ENCODE measurements at regions not wholly inside any gene's neighbourhood (a gene's known extent, or its start where the extent isn't known, plus 50 kb on each side); places are given as distances from the start of the nearest gene placed in this dataset.

DNA sequence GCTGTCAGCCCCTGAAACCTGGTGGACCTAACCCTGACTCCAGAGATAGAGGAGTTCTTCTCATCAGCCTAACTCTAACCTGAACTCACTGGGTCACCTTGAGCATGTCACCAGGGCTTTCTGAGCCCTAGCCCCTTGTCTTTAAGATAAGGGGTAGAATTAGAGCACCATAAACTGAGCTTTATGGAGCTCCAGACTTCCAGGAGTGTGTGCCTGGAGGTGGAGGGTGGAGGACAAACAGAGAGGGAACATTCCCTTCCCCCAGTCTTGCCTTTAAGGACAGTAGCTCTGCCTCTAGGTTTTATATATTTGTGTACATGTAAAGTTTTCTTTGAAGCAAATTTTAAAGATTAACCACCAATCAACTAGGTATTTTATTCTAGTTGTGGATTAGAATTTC lies 83.9 kb upstream of the PACRGL start:
- TF ChIP-seq, protein P1, sequence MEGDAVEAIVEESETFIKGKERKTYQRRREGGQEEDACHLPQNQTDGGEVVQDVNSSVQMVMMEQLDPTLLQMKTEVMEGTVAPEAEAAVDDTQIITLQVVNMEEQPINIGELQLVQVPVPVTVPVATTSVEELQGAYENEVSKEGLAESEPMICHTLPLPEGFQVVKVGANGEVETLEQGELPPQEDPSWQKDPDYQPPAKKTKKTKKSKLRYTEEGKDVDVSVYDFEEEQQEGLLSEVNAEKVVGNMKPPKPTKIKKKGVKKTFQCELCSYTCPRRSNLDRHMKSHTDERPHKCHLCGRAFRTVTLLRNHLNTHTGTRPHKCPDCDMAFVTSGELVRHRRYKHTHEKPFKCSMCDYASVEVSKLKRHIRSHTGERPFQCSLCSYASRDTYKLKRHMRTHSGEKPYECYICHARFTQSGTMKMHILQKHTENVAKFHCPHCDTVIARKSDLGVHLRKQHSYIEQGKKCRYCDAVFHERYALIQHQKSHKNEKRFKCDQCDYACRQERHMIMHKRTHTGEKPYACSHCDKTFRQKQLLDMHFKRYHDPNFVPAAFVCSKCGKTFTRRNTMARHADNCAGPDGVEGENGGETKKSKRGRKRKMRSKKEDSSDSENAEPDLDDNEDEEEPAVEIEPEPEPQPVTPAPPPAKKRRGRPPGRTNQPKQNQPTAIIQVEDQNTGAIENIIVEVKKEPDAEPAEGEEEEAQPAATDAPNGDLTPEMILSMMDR (IDR thresholded peaks at IDR 0.05): no peak
- peaks cover 1 to 13% of the 10 kb centered on the region in 2 donors for H3K4me1 ChIP-seq (ENCODE audit: control insufficient read depth in 1 of 2, low read depth in 2 of 2)
- DNase-seq (ENCODE audit: low spot score) (no peak), ATAC-seq (ENCODE audit: insufficient number of reproducible peaks, low FRiP score, low read depth) (no peak)
- H3K27ac ChIP-seq: no peak overlapping the region
- peaks cover 12% of the 10 kb centered on the region for H3K36me3 ChIP-seq
- no peaks in the 10 kb centered on the region for H3K9me3 ChIP-seq
- no peak overlapping the region for H3K4me3 ChIP-seq
- H3K27me3 ChIP-seq (replicated peaks; ENCODE audit: insufficient read depth): no peaks in the 10 kb centered on the region

DNA sequence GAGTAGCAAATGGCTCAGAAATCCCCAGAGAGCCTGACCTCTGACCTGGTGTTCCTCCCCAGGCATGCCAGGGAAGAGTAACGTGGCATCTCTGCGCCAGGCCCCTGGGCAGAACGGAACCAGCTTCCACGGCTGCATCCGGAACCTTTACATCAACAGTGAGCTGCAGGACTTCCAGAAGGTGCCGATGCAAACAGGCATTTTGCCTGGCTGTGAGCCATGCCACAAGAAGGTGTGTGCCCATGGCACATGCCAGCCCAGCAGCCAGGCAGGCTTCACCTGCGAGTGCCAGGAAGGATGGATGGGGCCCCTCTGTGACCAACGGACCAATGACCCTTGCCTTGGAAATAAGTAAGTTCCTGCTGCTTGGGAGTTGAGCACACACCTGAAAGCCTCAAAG lies 83.4 kb upstream of the PACRGL start:
- Histone ChIP-seq H3K9me3 (no peaks in the 10 kb centered on the region), H3K4me1 (ENCODE audit: control insufficient read depth in 1 of 2, low read depth in 2 of 2) (peaks cover 3 to 13% of the 10 kb centered on the region in 2 donors), H3K36me3 (peaks cover 12% of the 10 kb centered on the region), H3K4me3 (no peak overlapping the region), H3K27ac (no peak overlapping the region), H3K27me3 (replicated peaks; ENCODE audit: insufficient read depth) (no peaks in the 10 kb centered on the region)
- DNase-seq (ENCODE audit: low spot score): no peak
- TF ChIP-seq, protein P1 (IDR thresholded peaks at IDR 0.05): no peak
- ATAC-seq (ENCODE audit: insufficient number of reproducible peaks, low FRiP score, low read depth): no peak

DNA sequence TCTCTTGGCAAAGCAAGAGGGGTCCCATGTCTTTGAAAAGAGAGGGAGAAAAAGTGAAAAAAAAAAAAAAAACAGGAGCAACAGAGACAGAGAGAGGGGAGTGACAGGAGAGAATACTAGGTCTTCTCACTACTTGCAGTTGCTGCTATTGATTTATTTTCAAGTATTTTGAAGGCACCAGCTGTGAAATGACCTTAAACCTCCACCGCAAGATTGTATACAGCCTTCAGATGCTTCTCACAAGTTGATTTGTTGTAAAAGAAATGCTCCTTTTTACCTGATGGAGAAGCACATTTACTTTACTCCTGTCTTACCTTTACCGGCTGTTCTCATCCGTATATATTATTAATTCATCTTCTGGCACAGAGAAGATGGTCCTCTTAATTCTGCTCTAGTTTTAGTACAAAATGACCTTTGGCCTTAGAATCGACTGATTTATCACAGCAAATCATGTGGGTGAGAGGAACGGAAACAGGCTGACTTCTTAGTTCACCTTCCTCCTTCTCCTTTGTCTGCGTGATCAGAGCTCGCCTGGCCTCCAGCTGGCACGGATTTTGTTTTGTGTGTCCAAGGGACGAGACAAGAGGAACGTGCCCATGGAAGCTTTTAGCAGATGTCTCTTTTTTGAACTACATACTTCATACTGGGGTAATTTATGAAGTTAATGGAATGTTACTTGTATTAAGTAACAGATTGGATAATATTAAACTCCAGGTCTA lies 82.4 kb upstream of the PACRGL start:
- Histone ChIP-seq H3K4me3 (no peak overlapping the region), H3K4me1 (ENCODE audit: control insufficient read depth in 1 of 2, low read depth in 2 of 2) (peaks cover 3 to 13% of the 10 kb centered on the region in 2 donors), H3K36me3 (peaks cover 12% of the 10 kb centered on the region), H3K9me3 (no peaks in the 10 kb centered on the region), H3K27me3 (replicated peaks; ENCODE audit: insufficient read depth) (no peaks in the 10 kb centered on the region), H3K27ac (no peak overlapping the region)
- ATAC-seq (ENCODE audit: insufficient number of reproducible peaks, low FRiP score, low read depth): no peak
- TF ChIP-seq, protein P1 (IDR thresholded peaks at IDR 0.05): no peak
- no peak for DNase-seq (ENCODE audit: low spot score)

DNA sequence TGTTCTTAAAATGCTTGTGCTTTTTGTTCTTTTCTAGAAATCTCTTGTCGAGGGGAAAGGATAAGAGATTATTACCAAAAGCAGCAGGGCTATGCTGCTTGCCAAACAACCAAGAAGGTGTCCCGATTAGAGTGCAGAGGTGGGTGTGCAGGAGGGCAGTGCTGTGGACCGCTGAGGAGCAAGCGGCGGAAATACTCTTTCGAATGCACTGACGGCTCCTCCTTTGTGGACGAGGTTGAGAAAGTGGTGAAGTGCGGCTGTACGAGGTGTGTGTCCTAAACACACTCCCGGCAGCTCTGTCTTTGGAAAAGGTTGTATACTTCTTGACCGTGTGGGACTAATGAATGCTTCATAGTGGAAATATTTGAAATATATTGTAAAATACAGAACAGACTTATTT lies 81.5 kb upstream of the PACRGL start:
- Histone ChIP-seq H3K27me3 (replicated peaks; ENCODE audit: insufficient read depth) (no peaks in the 10 kb centered on the region), H3K36me3 (peaks cover 12% of the 10 kb centered on the region), H3K27ac (no peak overlapping the region), H3K9me3 (no peaks in the 10 kb centered on the region), H3K4me1 (ENCODE audit: control insufficient read depth in 1 of 2, low read depth in 2 of 2) (peaks cover 3 to 13% of the 10 kb centered on the region in 2 donors), H3K4me3 (no peak overlapping the region)
- TF ChIP-seq, protein P1 (IDR thresholded peaks at IDR 0.05): no peak
- no peak for DNase-seq (ENCODE audit: low spot score)
- no peak for ATAC-seq (ENCODE audit: insufficient number of reproducible peaks, low FRiP score, low read depth)

DNA sequence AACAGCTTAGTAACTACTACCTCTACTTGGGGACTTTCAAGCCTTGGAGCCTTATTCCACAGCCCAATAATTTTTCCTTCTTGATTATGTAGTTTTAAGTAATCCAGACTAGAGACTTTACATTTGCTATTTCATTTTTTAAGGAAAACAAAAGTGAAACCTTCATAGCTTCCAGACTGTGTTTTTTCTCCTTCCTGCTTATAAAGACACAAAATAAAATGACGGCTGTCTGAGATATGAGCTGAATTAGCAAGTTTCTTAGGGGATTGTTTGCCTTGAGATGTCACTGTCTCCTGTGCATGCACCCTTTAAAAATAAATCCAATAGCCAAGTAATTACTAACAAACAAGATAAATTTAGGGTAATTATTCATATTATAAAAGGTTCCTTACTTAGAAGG lies 78.8 kb upstream of the PACRGL start:
- Histone ChIP-seq H3K27ac (no peak overlapping the region), H3K27me3 (replicated peaks; ENCODE audit: insufficient read depth) (no peaks in the 10 kb centered on the region), H3K9me3 (no peaks in the 10 kb centered on the region), H3K36me3 (peaks cover 12% of the 10 kb centered on the region), H3K4me3 (no peak overlapping the region), H3K4me1 (ENCODE audit: control insufficient read depth in 1 of 2, low read depth in 2 of 2) (peaks cover 3 to 8% of the 10 kb centered on the region in 2 donors)
- DNase-seq (ENCODE audit: low spot score): no peak
- TF ChIP-seq, protein P1 (IDR thresholded peaks at IDR 0.05): no peak
- ATAC-seq (ENCODE audit: insufficient number of reproducible peaks, low FRiP score, low read depth): no peak

Data from thoracic aorta (tissue), 2 donors.